HEK293 (cell line): ENCODE measurements at regions not wholly inside any gene's neighbourhood (a gene's known extent, or its start where the extent isn't known, plus 50 kb on each side); places are given as distances from the start of the nearest gene placed in this dataset.

Experiments
- CTCF ChIA-PET: fragments of 350-600 bp; formaldehyde crosslinking; extraction: SDS; loops from one replicate; lab custom pipeline; 2021; ENCODE audit warnings: antibody characterized with exemption; lab: Yijun Ruan, JAX
- POLR2A ChIA-PET: fragments of 300-600 bp; formaldehyde crosslinking; extraction: SDS; loops from one replicate; lab custom pipeline; 2020; ENCODE audit warnings: antibody characterized with exemption, inconsistent platforms; lab: Yijun Ruan, JAX
- H3K27ac ChIP-seq: fragments of 200-500 bp; sonication (Bioruptor generic); 2 replicates; pipeline ENCODE4 v1.5.1; 2014; ENCODE audit warnings: low read depth, low read length, control low read depth, inconsistent platforms; ENCODE audit errors: extremely low read depth
- H3K36me3 ChIP-seq, 2 experiments: fragments of 200-500 bp in 1 of 2; sonication (Bioruptor generic) in 1 of 2; 1 replicate in 1 of 2; 2 replicates in 1 of 2; pipeline ENCODE4 v1.5.1; 2014 to 2017; ENCODE audit warnings: inconsistent platforms in 2 of 2, low read length in 2 of 2; ENCODE audit not compliant: control insufficient read depth in 2 of 2, insufficient read depth in 1 of 2
- H3K4me1 ChIP-seq: fragments of 200-500 bp; sonication (Bioruptor generic); 2 replicates; pipeline ENCODE4 v1.5.1; 2014; ENCODE audit warnings: mild to moderate bottlenecking, low read length, inconsistent platforms; ENCODE audit not compliant: control insufficient read depth, insufficient read depth
- H3K4me3 ChIP-seq: 2 replicates; pipeline ENCODE4 v1.5.1; 2011; ENCODE audit warnings: low read depth, mild to moderate bottlenecking, control low read depth, low read length, moderate library complexity
- H3K9me3 ChIP-seq: fragments of 200-500 bp; sonication (Bioruptor generic); 2 replicates; pipeline ENCODE4 v1.5.1; 2014; ENCODE audit warnings: low read depth, low read length, inconsistent platforms; ENCODE audit not compliant: control insufficient read depth, insufficient read depth
- BCL6B ChIP-seq: fragments of 450-650 bp; formaldehyde crosslinking; IDR thresholded peaks from 2 replicates; pipeline ENCODE4 v1.5.1; 2017; ENCODE audit warnings: missing biosample characterization, missing genetic modification characterization
- ELK4 ChIP-seq: IDR thresholded peaks from 2 replicates; pipeline ENCODE4 v1.6.1; 2011; ENCODE audit warnings: mild to moderate bottlenecking, low read depth, low read length, borderline replicate concordance
- PRDM6 ChIP-seq: fragments of 450-650 bp; formaldehyde crosslinking; IDR thresholded peaks from 2 replicates; pipeline ENCODE4 v1.5.1; 2017; ENCODE audit warnings: missing biosample characterization, missing genetic modification characterization
- SALL2 ChIP-seq: fragments of 450-650 bp; formaldehyde crosslinking; IDR thresholded peaks from 2 replicates; pipeline ENCODE4 v1.5.0; 2017; ENCODE audit warnings: missing biosample characterization, mild to moderate bottlenecking, missing genetic modification characterization, borderline replicate concordance
- SETDB1 ChIP-seq: IDR thresholded peaks from one replicate; pipeline ENCODE4 v1.6.1; 2017; ENCODE audit warnings: mild to moderate bottlenecking, low read length, moderate library complexity, mixed read lengths; ENCODE audit not compliant: insufficient read length
- ZNF138 ChIP-seq: fragments of 450-650 bp; formaldehyde crosslinking; IDR thresholded peaks from 2 replicates; pipeline ENCODE4 v1.5.1; 2016; ENCODE audit warnings: missing biosample characterization, missing genetic modification characterization, borderline replicate concordance
- ZNF561 ChIP-seq: fragments of 450-650 bp; IDR thresholded peaks from 2 replicates; pipeline ENCODE4 v1.5.1; 2018; ENCODE audit warnings: missing biosample characterization, missing genetic modification characterization, borderline replicate concordance
- ZNF654 ChIP-seq: fragments of 450-650 bp; formaldehyde crosslinking; IDR thresholded peaks from 2 replicates; pipeline ENCODE4 v1.5.1; 2016; ENCODE audit warnings: low read depth, missing biosample characterization, missing genetic modification characterization
- ZNF768 ChIP-seq: fragments of 450-650 bp; formaldehyde crosslinking; IDR thresholded peaks from 2 replicates; pipeline ENCODE4 v1.5.1; 2018; ENCODE audit warnings: missing biosample characterization, mild to moderate bottlenecking, missing genetic modification characterization
- ZNF843 ChIP-seq: fragments of 450-650 bp; formaldehyde crosslinking; IDR thresholded peaks from 2 replicates; pipeline ENCODE4 v1.5.1; 2016; ENCODE audit warnings: missing biosample characterization, missing genetic modification characterization

GRCh38 chr3:53948174-53948573 is 56.5 kb upstream of the SELENOK start:
- Histone ChIP-seq H3K4me1 (no peaks in the 10 kb centered on the region), H3K27ac (no peak overlapping the region), H3K36me3 (no peaks in the 10 kb centered on the region), H3K4me3 (no peak overlapping the region), H3K9me3 (no peaks in the 10 kb centered on the region)
- ChIA-PET CTCF (interaction anchor here (0.6 kb wide), 1 partner anchor 16 kb away, joined by 4 read pairs; no protein-coding TSS in a partner anchor), POLR2A (no interaction called here)
- TF ChIP-seq ELK4 (no peak), BCL6B (tag by site-specific recombination) (no peak), ZNF561 (no peak), SETDB1 (peak; percentile 65), ZNF843 (tag by site-specific recombination) (no peak)

GRCh38 chr3:53944028-53944427 is 52.4 kb upstream of the SELENOK start:
- POLR2A ChIA-PET: no interaction called here
- H3K27ac ChIP-seq: no peak overlapping the region
- no peaks in the 10 kb centered on the region for H3K36me3 ChIP-seq
- no peak for TF ChIP-seq SALL2 (tag by site-specific recombination)
- H3K9me3 ChIP-seq: no peaks in the 10 kb centered on the region
- H3K4me1 ChIP-seq: no peaks in the 10 kb centered on the region
- no peak overlapping the region for H3K4me3 ChIP-seq
- CTCF ChIA-PET: interaction anchor here (0.7 kb wide), 1 partner anchor 335 kb away, joined by 3 read pairs; no protein-coding TSS in a partner anchor

- CTCF ChIA-PET: interaction anchor here (0.5 kb wide), 1 partner anchor 142 kb away, joined by 3 read pairs; no protein-coding TSS in a partner anchor
- Histone ChIP-seq H3K36me3 (no peaks in the 10 kb centered on the region), H3K4me1 (no peaks in the 10 kb centered on the region), H3K9me3 (no peaks in the 10 kb centered on the region), H3K4me3 (no peak overlapping the region), H3K27ac (no peak overlapping the region)
- POLR2A ChIA-PET: no interaction called here
- TF ChIP-seq ZNF138 (tag by site-specific recombination) (no peak), ZNF654 (tag by site-specific recombination) (peak; percentile 55), PRDM6 (tag by site-specific recombination) (no peak), ZNF768 (no peak)
These were observed 50.3 kb upstream of the SELENOK start for GRCh38 chr3:53941950-53942349.
